ENCODE measurements at regions not wholly inside any gene's neighbourhood (a gene's known extent, or its start where the extent isn't known, plus 50 kb on each side); places are given as distances from the start of the nearest gene placed in this dataset.

- DNase-seq (ENCODE audit: extremely low spot score, insufficient read length, low read depth) = no peak
- FAIRE-seq = no peak
Observed at GRCh38 chr6:105968603-105969333, 117.4 kb upstream of the PRDM1 start.

GRCh38 chr6:105967917-105968602, 118.1 kb upstream of the PRDM1 start:
- FAIRE-seq (no peak), DNase-seq (ENCODE audit: extremely low spot score, insufficient read length, low read depth) (no peak)

- FAIRE-seq = no peak
- no peak for DNase-seq (ENCODE audit: extremely low spot score, insufficient read length, low read depth)
Observed at GRCh38 chr6:105966481-105966880, 119.7 kb upstream of the PRDM1 start.

GRCh38 chr6:105964979-105965760, 121.0 kb upstream of the PRDM1 start:
- DNase-seq (ENCODE audit: extremely low spot score, insufficient read length, low read depth) (no peak), FAIRE-seq (no peak)

GRCh38 chr6:105954148-105954547, 132.0 kb upstream of the PRDM1 start:
- no peak for FAIRE-seq
- no peak for DNase-seq (ENCODE audit: extremely low spot score, insufficient read length, low read depth)

GRCh38 chr6:105952772-105953690, 133.1 kb upstream of the PRDM1 start:
- FAIRE-seq = no peak

GRCh38 chr6:105952326-105952725, 133.8 kb upstream of the PRDM1 start:
- DNase-seq (ENCODE audit: extremely low spot score, insufficient read length, low read depth) = no peak
- no peak for FAIRE-seq

More at GRCh38 chr6:105952772-105953690, 133.1 kb upstream of the PRDM1 start:
- no peak for DNase-seq (ENCODE audit: extremely low spot score, insufficient read length, low read depth)

- DNase-seq (ENCODE audit: extremely low spot score, insufficient read length, low read depth) (no peak), FAIRE-seq (no peak)
Observed at GRCh38 chr6:105951322-105951721, 134.8 kb upstream of the PRDM1 start.

GRCh38 chr6:105949869-105950268, 136.3 kb upstream of the PRDM1 start:
- FAIRE-seq (no peak), DNase-seq (ENCODE audit: extremely low spot score, insufficient read length, low read depth) (no peak)

GRCh38 chr6:105943514-105943913, 142.6 kb upstream of the PRDM1 start:
- FAIRE-seq (no peak), DNase-seq (ENCODE audit: extremely low spot score, insufficient read length, low read depth) (no peak)

- DNase-seq (ENCODE audit: extremely low spot score, insufficient read length, low read depth) = no peak
- no peak for FAIRE-seq
Observed at GRCh38 chr6:105941621-105942412, 144.3 kb upstream of the PRDM1 start.

GRCh38 chr6:105940990-105941389, 145.1 kb upstream of the PRDM1 start:
- DNase-seq (ENCODE audit: extremely low spot score, insufficient read length, low read depth) (no peak), FAIRE-seq (no peak)

- FAIRE-seq (no peak), DNase-seq (ENCODE audit: extremely low spot score, insufficient read length, low read depth) (no peak)
Observed at GRCh38 chr6:105936972-105937371, 149.2 kb upstream of the PRDM1 start.

- DNase-seq (ENCODE audit: extremely low spot score, insufficient read length, low read depth) = no peak
- no peak for FAIRE-seq
Observed at GRCh38 chr6:105935416-105935815, 150.7 kb upstream of the PRDM1 start.

GRCh38 chr6:105934708-105935107, 151.4 kb upstream of the PRDM1 start:
- DNase-seq (ENCODE audit: extremely low spot score, insufficient read length, low read depth) = no peak
- FAIRE-seq = no peak

- FAIRE-seq = no peak
- no peak for DNase-seq (ENCODE audit: extremely low spot score, insufficient read length, low read depth)
Observed at GRCh38 chr6:105932440-105932839, 153.7 kb upstream of the PRDM1 start.

GRCh38 chr6:105929626-105930025, 156.5 kb upstream of the PRDM1 start:
- no peak for DNase-seq (ENCODE audit: extremely low spot score, insufficient read length, low read depth)
- FAIRE-seq = no peak

GRCh38 chr6:105926318-105926717, 159.8 kb upstream of the PRDM1 start:
- no peak for FAIRE-seq
- no peak for DNase-seq (ENCODE audit: extremely low spot score, insufficient read length, low read depth)

GRCh38 chr6:105925706-105926105, 160.4 kb upstream of the PRDM1 start:
- FAIRE-seq (no peak), DNase-seq (ENCODE audit: extremely low spot score, insufficient read length, low read depth) (no peak)

All from GM18507 (cell line).